Right lobe of liver (tissue), 6 donors: ENCODE measurements at regions not wholly inside any gene's neighbourhood (a gene's known extent, or its start where the extent isn't known, plus 50 kb on each side); places are given as distances from the start of the nearest gene placed in this dataset.

Experiments
- ATAC-seq, 4 donors: fragments of 200-7000 bp; cut with Tn5 transposase; one replicate each; pipeline ENCODE4 v1.9.1; 2020; ENCODE audit warnings: mild to moderate bottlenecking in 4 of 4, moderate library complexity in 4 of 4
- DNase-seq, 3 donors: peaks; one replicate each; pipeline ENCODE4 v3.0.0-alpha.2; 2020
- H3K27ac ChIP-seq, 3 donors: fragments of 200-600 bp; one replicate each; pipeline ENCODE4 v1.8.0; 2022
- H3K27me3 ChIP-seq, 2 donors: fragments of 200-600 bp; one replicate each; pipeline ENCODE4 v1.8.0; 2022
- H3K36me3 ChIP-seq, 4 donors: fragments of 200-600 bp; sonication (generic) in 1 of 4; one replicate each; pipeline versions ENCODE4 v1.5.1 to v1.8.0; 2017 to 2022; ENCODE audit warnings: control low read depth in 1 of 4
- H3K4me1 ChIP-seq, 4 donors: fragments of 200-600 bp; sonication (generic) in 1 of 4; one replicate each; pipeline versions ENCODE4 v1.5.1 to v1.8.0; 2017 to 2022; ENCODE audit warnings: control low read depth in 1 of 4
- H3K4me3 ChIP-seq, 3 donors: fragments of 200-600 bp; one replicate each; pipeline ENCODE4 v1.8.0; 2022
- H3K9me3 ChIP-seq, 4 donors: fragments of 200-600 bp; sonication (generic) in 1 of 4; one replicate each; pipeline versions ENCODE4 v1.5.1 to v1.8.0; 2017 to 2022; ENCODE audit warnings: control low read depth in 1 of 4
- CTCF ChIP-seq, 4 donors: fragments of 200-600 bp in 3 of 4; fragments of 450-650 bp in 1 of 4; IDR thresholded peaks; one replicate each; pipeline versions ENCODE4 v1.5.1 to v1.8.0; 2016 to 2022; ENCODE audit warnings: antibody characterized with exemption in 4 of 4, mild to moderate bottlenecking in 2 of 4
- POLR2A ChIP-seq: fragments of 450-650 bp; IDR thresholded peaks from one replicate; pipeline ENCODE4 v1.6.1; 2017; ENCODE audit warnings: antibody characterized with exemption, mild to moderate bottlenecking
- WGBS: methylation state at CpG from one replicate; pipeline ENCODE4 v1.1.6; 2018; ENCODE audit warnings: low coverage, low lambda C conversion rate; ENCODE audit not compliant: insufficient coverage; ENCODE audit errors: missing lambda C conversion rate; 5-methylcytosine and 5-hydroxymethylcytosine counted together
- intact Hi-C, 2 donors: fragments of 100-400 bp; cut with DNase I; formaldehyde crosslinking; loops; one replicate each; pipeline versions ENCODE4 v1.11.2 to v1.14.1; 2022
- donor health status: DM: no; HTN: yes; CAD: no.
- donor health status: DM: no; HTN: no; CAD: no.
- donor health status: DM: no; HTN: no; CAD: no.
- donor health status: DM: no; HTN: yes; CAD: no.
- donor health status: DM: no; HTN: yes; CAD: no.

- WGBS, result 66% methylated on average over 3 of the region's 3 CpGs
- no peak for ATAC-seq
- no peak overlapping the region for H3K27ac ChIP-seq
- H3K36me3 ChIP-seq, result no peaks in the 10 kb centered on the region
- H3K27me3 ChIP-seq, result no peaks in the 10 kb centered on the region
- TF ChIP-seq CTCF (IDR thresholded peaks at IDR 0.05) (no peak), POLR2A (no peak)
- no peak for DNase-seq
- no peaks in the 10 kb centered on the region for H3K4me1 ChIP-seq
- intact Hi-C loops, result no loop called here
- H3K9me3 ChIP-seq, result no peaks in the 10 kb centered on the region
- no peak overlapping the region for H3K4me3 ChIP-seq
These were observed 359.8 kb downstream of the DUSP10 start for GRCh38 chr1:221381910-221382623.

GRCh38 chr1:221392453-221392852, 349.4 kb downstream of the DUSP10 start:
- Histone ChIP-seq H3K27me3 (no peaks in the 10 kb centered on the region), H3K36me3 (no peaks in the 10 kb centered on the region), H3K9me3 (no peaks in the 10 kb centered on the region), H3K4me3 (no peak overlapping the region), H3K27ac (no peak overlapping the region), H3K4me1 (no peaks in the 10 kb centered on the region)
- intact Hi-C loops, result no loop called here
- no CpG with 5 or more reads among the region's 1 CpG for WGBS
- DNase-seq (no peak), ATAC-seq (peak in 1 of 4 donors; percentile 39)
- TF ChIP-seq POLR2A (no peak), CTCF (IDR thresholded peaks at IDR 0.05) (no peak)

- no peaks in the 10 kb centered on the region for H3K9me3 ChIP-seq
- H3K4me1 ChIP-seq, result no peaks in the 10 kb centered on the region
- H3K27ac ChIP-seq, result peak overlapping the region in 1 of 3 donors; percentile 3
- intact Hi-C loops, result no loop called here
- TF ChIP-seq POLR2A, result no peak
- no peak overlapping the region for H3K4me3 ChIP-seq
- no peak for DNase-seq
- no peaks in the 10 kb centered on the region for H3K27me3 ChIP-seq
- WGBS, result 51% methylated on average over 6 of the region's 6 CpGs
- H3K36me3 ChIP-seq, result no peaks in the 10 kb centered on the region
- ATAC-seq, result peak; percentile 70 to 84 (median 76)
These were observed 347.8 kb downstream of the DUSP10 start for GRCh38 chr1:221394011-221394544.

GRCh38 chr1:221396526-221396925, 345.4 kb downstream of the DUSP10 start:
- DNase-seq, result no peak
- Histone ChIP-seq H3K4me3 (no peak overlapping the region), H3K36me3 (no peaks in the 10 kb centered on the region), H3K4me1 (no peaks in the 10 kb centered on the region), H3K27ac (no peak overlapping the region), H3K9me3 (no peaks in the 10 kb centered on the region), H3K27me3 (no peaks in the 10 kb centered on the region)
- intact Hi-C loops, result no loop called here
- TF ChIP-seq POLR2A (no peak), CTCF (IDR thresholded peaks at IDR 0.05) (no peak)
- WGBS, result 53% methylated on average over 2 of the region's 2 CpGs
- no peak for ATAC-seq

GRCh38 chr1:221397141-221397540, 344.7 kb downstream of the DUSP10 start:
- no peaks in the 10 kb centered on the region for H3K27me3 ChIP-seq
- H3K36me3 ChIP-seq, result no peaks in the 10 kb centered on the region
- H3K4me1 ChIP-seq, result no peaks in the 10 kb centered on the region
- DNase-seq, result no peak
- no peak for ATAC-seq
- no peak overlapping the region for H3K4me3 ChIP-seq
- no peaks in the 10 kb centered on the region for H3K9me3 ChIP-seq
- TF ChIP-seq CTCF (IDR thresholded peaks at IDR 0.05), result no peak
- TF ChIP-seq POLR2A, result no peak
- WGBS, result 100% methylated on average over 1 of the region's 2 CpGs
- H3K27ac ChIP-seq, result no peak overlapping the region
- intact Hi-C loops, result no loop called here
